Spleen (tissue), 11 donors: ENCODE measurements at regions not wholly inside any gene's neighbourhood (a gene's known extent, or its start where the extent isn't known, plus 50 kb on each side); places are given as distances from the start of the nearest gene placed in this dataset.

Source experiments
- DNase-seq: peaks from one replicate; pipeline ENCODE4 v3.0.0-alpha.2; 2020
- H3K27ac ChIP-seq, 8 donors: fragments of 200-600 bp; sonication (generic) in 7 of 8; 1 replicate in 4 of 8; 2 replicates in 4 of 8; pipeline versions ENCODE4 v1.5.0 to v1.8.0; 2016 to 2021; ENCODE audit warnings: inconsistent platforms in 4 of 8, mild to moderate bottlenecking in 4 of 8, moderate library complexity in 1 of 8
- H3K27me3 ChIP-seq, 7 donors: fragments of 200-600 bp; sonication (generic) in 6 of 7; replicated peaks in 1 of 7; 1 replicate in 4 of 7; 2 replicates in 3 of 7; pipeline versions ENCODE4 v1.5.0 to v1.8.0; 2016 to 2021; ENCODE audit warnings: inconsistent platforms in 3 of 7, mild to moderate bottlenecking in 1 of 7
- H3K36me3 ChIP-seq, 6 donors: fragments of 200-600 bp; sonication (generic) in 5 of 6; 1 replicate in 4 of 6; 2 replicates in 2 of 6; pipeline versions ENCODE4 v1.5.0 to v1.8.0; 2016 to 2021; ENCODE audit warnings: inconsistent platforms in 2 of 6
- H3K4me1 ChIP-seq, 6 donors: fragments of 200-600 bp; sonication (generic) in 5 of 6; 1 replicate in 3 of 6; 2 replicates in 3 of 6; pipeline versions ENCODE4 v1.5.0 to v1.8.0; 2016 to 2021; ENCODE audit warnings: inconsistent platforms in 3 of 6
- H3K4me3 ChIP-seq, 8 donors: fragments of 200-600 bp; sonication (generic) in 7 of 8; 1 replicate in 4 of 8; 2 replicates in 4 of 8; pipeline versions ENCODE4 v1.5.0 to v1.8.0; 2016 to 2021; ENCODE audit warnings: inconsistent platforms in 4 of 8, mild to moderate bottlenecking in 4 of 8, moderate library complexity in 2 of 8
- H3K9me3 ChIP-seq, 8 donors: fragments of 200-600 bp; sonication (generic) in 7 of 8; 1 replicate in 4 of 8; 2 replicates in 4 of 8; pipeline versions ENCODE4 v1.5.0 to v1.8.0; 2016 to 2021; ENCODE audit warnings: inconsistent platforms in 4 of 8
- CTCF ChIP-seq, 11 experiments: fragments of 200-600 bp in 7 of 11; fragments of 450-650 bp in 4 of 11; sonication (generic) in 4 of 11; IDR thresholded peaks in 8 of 11; conservative IDR thresholded peaks in 3 of 11; 1 replicate in 7 of 11; 2 replicates in 4 of 11; pipeline versions ENCODE4 v1.4.0 to v1.8.0; 2016 to 2021; ENCODE audit warnings: antibody characterized with exemption in 11 of 11, inconsistent platforms in 4 of 11, mild to moderate bottlenecking in 1 of 11
- POLR2A ChIP-seq, 3 donors: fragments of 450-650 bp; IDR thresholded peaks; one replicate each; pipeline ENCODE4 v1.5.1; 2017; ENCODE audit warnings: antibody characterized with exemption in 3 of 3, mild to moderate bottlenecking in 1 of 3
- POLR2AphosphoS5 ChIP-seq, 3 donors: sonication (generic); formaldehyde crosslinking; IDR thresholded peaks; one replicate each; pipeline ENCODE4 v1.5.1; 2017; ENCODE audit warnings: antibody characterized with exemption in 3 of 3
- WGBS, 5 donors: extraction: QIAGEN DNeasy Blood & Tissue Kit in 3 of 5; methylation state at CpG; one replicate each; pipeline versions ENCODE4 v1.1.5 to v1.1.7; 2013 to 2018; 5-methylcytosine and 5-hydroxymethylcytosine counted together
- intact Hi-C: fragments of 100-400 bp; cut with DNase I; formaldehyde crosslinking; loops from one replicate; pipeline ENCODE4 v1.15.0; 2023; ENCODE audit warnings: low total_unique reads
- donor health status: healthy with polysubstance abuse.
- donor health status: DM: no; HTN: no; CAD: no; lungs with moderate emphysema.
- donor health status: DM: no; HTN: no; CAD: no.
- donor health status: Bipolar disorder and iron deficiency.
- donor health status: healthy.
- donor health status: DM: no; HTN: no; CAD: no.
- donor health status: DM: yes; HTN: yes; CAD: no.

GRCh38 chr15:81950841-81951414, 94.9 kb downstream of the MEX3B start:
- peaks cover 0 to 6% (median 0%) of the 10 kb centered on the region in 7 donors for H3K27me3 ChIP-seq
- no peak overlapping the region for H3K4me3 ChIP-seq
- TF ChIP-seq POLR2A (IDR thresholded peaks at IDR 0.05) = no peak
- TF ChIP-seq CTCF (IDR thresholded peaks at IDR 0.05 in 8 of 11, conservative IDR thresholded peaks at IDR 0.05 in 3 of 11) = no peak
- no peak for TF ChIP-seq POLR2AphosphoS5 (IDR thresholded peaks at IDR 0.05)
- no peaks in the 10 kb centered on the region for H3K9me3 ChIP-seq
- no peaks in the 10 kb centered on the region for H3K36me3 ChIP-seq
- 50 to 70% (median 55%) methylated on average over 7 of the region's 7 CpGs for WGBS, 5 donors
- intact Hi-C loops = no loop called here
- no peak overlapping the region for H3K27ac ChIP-seq
- DNase-seq = no peak
- no peaks in the 10 kb centered on the region for H3K4me1 ChIP-seq

GRCh38 chr15:81948751-81949150, 97.1 kb downstream of the MEX3B start:
- intact Hi-C loops = no loop called here
- 66 to 82% (median 77%) methylated on average over 11 of the region's 11 CpGs for WGBS, 5 donors

GRCh38 chr15:81948222-81948621, 97.6 kb downstream of the MEX3B start:
- 52 to 84% (median 68%) methylated on average over 8 of the region's 8 CpGs for WGBS, 5 donors
- DNase-seq = no peak
- H3K36me3 ChIP-seq = no peaks in the 10 kb centered on the region
- H3K4me3 ChIP-seq = no peak overlapping the region
- H3K27me3 ChIP-seq = peaks cover 0 to 6% (median 0%) of the 10 kb centered on the region in 7 donors
- intact Hi-C loops = no loop called here
- TF ChIP-seq POLR2AphosphoS5 (IDR thresholded peaks at IDR 0.05) = no peak
- no peak for TF ChIP-seq POLR2A (IDR thresholded peaks at IDR 0.05)
- no peak overlapping the region for H3K27ac ChIP-seq
- H3K9me3 ChIP-seq = no peaks in the 10 kb centered on the region
- H3K4me1 ChIP-seq = no peaks in the 10 kb centered on the region

More at GRCh38 chr15:81948751-81949150, 97.1 kb downstream of the MEX3B start:
- no peaks in the 10 kb centered on the region for H3K9me3 ChIP-seq
- H3K36me3 ChIP-seq = no peaks in the 10 kb centered on the region
- H3K27ac ChIP-seq = no peak overlapping the region
- no peak overlapping the region for H3K4me3 ChIP-seq
- H3K27me3 ChIP-seq = peaks cover 0 to 6% (median 0%) of the 10 kb centered on the region in 7 donors
- TF ChIP-seq CTCF (IDR thresholded peaks at IDR 0.05 in 8 of 11, conservative IDR thresholded peaks at IDR 0.05 in 3 of 11) (no peak), POLR2A (IDR thresholded peaks at IDR 0.05) (no peak), POLR2AphosphoS5 (IDR thresholded peaks at IDR 0.05) (no peak)
- no peak for DNase-seq
- H3K4me1 ChIP-seq = no peaks in the 10 kb centered on the region

- no peaks in the 10 kb centered on the region for H3K4me1 ChIP-seq
- H3K36me3 ChIP-seq = no peaks in the 10 kb centered on the region
- no peak for TF ChIP-seq POLR2A (IDR thresholded peaks at IDR 0.05)
- TF ChIP-seq POLR2AphosphoS5 (IDR thresholded peaks at IDR 0.05) = no peak
- no peak for TF ChIP-seq CTCF (IDR thresholded peaks at IDR 0.05 in 8 of 11, conservative IDR thresholded peaks at IDR 0.05 in 3 of 11)
- H3K27me3 ChIP-seq = peaks cover 0 to 6% (median 0%) of the 10 kb centered on the region in 7 donors
- DNase-seq = no peak
- H3K4me3 ChIP-seq = no peak overlapping the region
- WGBS, 5 donors = 32 to 59% (median 34%) methylated on average over 2 of the region's 2 CpGs
- no peak overlapping the region for H3K27ac ChIP-seq
- intact Hi-C loops = no loop called here
- H3K9me3 ChIP-seq = no peaks in the 10 kb centered on the region
Measured at GRCh38 chr15:81947548-81947947, 98.3 kb downstream of the MEX3B start.
